HG03571 (cell line): ENCODE measurements at regions not wholly inside any gene's neighbourhood (a gene's known extent, or its start where the extent isn't known, plus 50 kb on each side); places are given as distances from the start of the nearest gene placed in this dataset.
"Not testable (repeated sequence)": the region's sequence is repeated elsewhere in the genome, so short reads cannot be mapped to it uniquely, and the experiment has no call there.

ENCODE experiments used
- ATAC-seq: cut with Tn5 transposase; IDR thresholded peaks from one replicate; pipeline ENCODE4 v1.9.1; 2021; ENCODE audit not compliant: unreplicated experiment

GRCh38 chr10:94123258-94123995 lies 129.7 kb downstream of the PLCE1 start:
- ATAC-seq, result no peak

- not testable (repeated sequence) for ATAC-seq
Measured at GRCh38 chr10:94124147-94124546, 130.4 kb downstream of the PLCE1 start.

GRCh38 chr10:94125268-94125667 lies 131.5 kb downstream of the PLCE1 start:
- ATAC-seq, result not testable (repeated sequence)

- ATAC-seq, result no peak
Measured at GRCh38 chr10:94125856-94126255, 132.1 kb downstream of the PLCE1 start.

- no peak for ATAC-seq
Measured at GRCh38 chr10:94129393-94130130, 135.8 kb downstream of the PLCE1 start.

GRCh38 chr10:94131885-94132284 lies 138.2 kb downstream of the PLCE1 start:
- ATAC-seq, result no peak

- no peak for ATAC-seq
Measured at GRCh38 chr10:94133239-94133638, 139.5 kb downstream of the PLCE1 start.

GRCh38 chr10:94137747-94138146 lies 144.0 kb downstream of the PLCE1 start:
- no peak for ATAC-seq

GRCh38 chr10:94138391-94138790 lies 144.7 kb downstream of the PLCE1 start:
- no peak for ATAC-seq

GRCh38 chr10:94143261-94143660 lies 149.5 kb downstream of the PLCE1 start:
- ATAC-seq, result no peak

- no peak for ATAC-seq
Measured at GRCh38 chr10:94146313-94146712, 152.6 kb downstream of the PLCE1 start.

GRCh38 chr10:94146746-94147145 lies 153.0 kb downstream of the PLCE1 start:
- no peak for ATAC-seq

GRCh38 chr10:94149702-94150101 lies 156.0 kb downstream of the PLCE1 start:
- no peak for ATAC-seq

- ATAC-seq, result no peak
Measured at GRCh38 chr10:94150541-94151184, 156.9 kb downstream of the PLCE1 start.

- ATAC-seq, result no peak
Measured at GRCh38 chr10:94155722-94156271, 162.1 kb downstream of the PLCE1 start.

- ATAC-seq, result no peak
Measured at GRCh38 chr10:94156453-94156852, 162.7 kb downstream of the PLCE1 start.

- not testable (repeated sequence) for ATAC-seq
Measured at GRCh38 chr10:94165158-94165611, 171.5 kb downstream of the PLCE1 start.

- ATAC-seq, result no peak
Measured at GRCh38 chr10:94172332-94172731, 178.6 kb downstream of the PLCE1 start.

- ATAC-seq, result no peak
Measured at GRCh38 chr10:94173594-94173993, 179.9 kb downstream of the PLCE1 start.

GRCh38 chr10:94174838-94175237 lies 181.1 kb downstream of the PLCE1 start:
- ATAC-seq, result no peak

- no peak for ATAC-seq
Measured at GRCh38 chr10:94178475-94179253, 184.1 kb downstream of the NOC3L start.
